Occipital lobe (tissue), 1 donor: ENCODE measurements at regions not wholly inside any gene's neighbourhood (a gene's known extent, or its start where the extent isn't known, plus 50 kb on each side); places are given as distances from the start of the nearest gene placed in this dataset.

ENCODE experiments used
- DNase-seq: peaks from one replicate; lab custom pipeline; 2025; lab: John Stamatoyannopoulos, UW

GRCh38 chr18:21162786-21163185 is 51.2 kb upstream of the ROCK1 start:
- DNase-seq: no peak

GRCh38 chr18:21163647-21164547 is 52.3 kb upstream of the ROCK1 start:
- no peak for DNase-seq

GRCh38 chr18:21164548-21165095 is 53.0 kb upstream of the ROCK1 start:
- DNase-seq: no peak

GRCh38 chr18:21167641-21168377 is 56.2 kb upstream of the ROCK1 start:
- no peak for DNase-seq

- no peak for DNase-seq
Measured at GRCh38 chr18:21168880-21169279, 57.3 kb upstream of the ROCK1 start.

DNA sequence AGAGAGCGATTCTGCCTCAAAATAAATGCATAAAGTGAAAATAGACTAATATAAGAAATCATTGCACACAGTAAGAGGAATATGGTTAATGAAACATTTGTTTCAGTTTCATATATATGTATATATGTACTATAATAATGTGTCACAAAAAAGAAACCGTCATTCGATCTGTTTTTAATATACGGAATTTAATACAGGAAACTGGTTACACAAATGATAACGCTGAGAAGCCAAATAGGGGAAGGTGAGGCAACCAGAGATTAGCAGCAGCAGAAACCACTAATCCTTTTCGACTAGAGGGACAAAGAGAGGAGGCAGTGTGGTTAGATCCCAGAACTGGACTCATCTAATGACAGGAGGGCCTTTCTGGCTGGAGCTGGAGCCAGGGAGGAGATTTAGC is 64.2 kb upstream of the GREB1L start:
- DNase-seq: no peak

DNA sequence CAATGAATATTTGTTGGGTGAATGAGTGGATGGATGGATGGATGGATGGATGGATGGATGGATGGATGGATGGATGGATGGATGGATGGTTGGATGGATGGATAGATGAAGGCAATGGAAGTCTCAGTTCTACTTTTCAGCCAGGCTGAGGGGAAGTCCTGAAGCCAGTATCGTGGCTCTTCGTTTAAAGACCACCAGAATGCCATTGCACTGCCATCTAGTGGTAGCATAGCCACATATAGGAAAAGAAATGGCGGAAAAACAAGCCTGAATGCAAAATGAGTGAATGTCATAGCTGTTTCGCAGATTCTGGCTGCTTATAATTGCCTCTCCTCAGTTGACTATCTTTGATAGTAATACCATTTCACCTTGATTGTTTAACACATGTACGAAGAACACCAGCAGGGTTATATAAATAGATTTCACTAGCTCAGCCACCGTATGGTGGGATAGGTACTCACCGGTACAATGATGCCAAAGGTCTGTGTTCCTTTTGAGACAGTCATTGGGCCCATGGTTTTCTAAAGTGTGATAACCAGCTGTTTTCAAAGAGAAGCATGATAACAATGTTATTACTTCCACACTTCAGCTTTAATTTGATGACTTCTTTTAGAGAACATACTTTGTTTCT is 62.3 kb upstream of the GREB1L start:
- DNase-seq: no peak

- no peak for DNase-seq
Measured at GRCh38 chr18:21180588-21180987, 61.4 kb upstream of the GREB1L start.

GRCh38 chr18:21181766-21182165 is 60.3 kb upstream of the GREB1L start:
- DNase-seq: no peak

DNA sequence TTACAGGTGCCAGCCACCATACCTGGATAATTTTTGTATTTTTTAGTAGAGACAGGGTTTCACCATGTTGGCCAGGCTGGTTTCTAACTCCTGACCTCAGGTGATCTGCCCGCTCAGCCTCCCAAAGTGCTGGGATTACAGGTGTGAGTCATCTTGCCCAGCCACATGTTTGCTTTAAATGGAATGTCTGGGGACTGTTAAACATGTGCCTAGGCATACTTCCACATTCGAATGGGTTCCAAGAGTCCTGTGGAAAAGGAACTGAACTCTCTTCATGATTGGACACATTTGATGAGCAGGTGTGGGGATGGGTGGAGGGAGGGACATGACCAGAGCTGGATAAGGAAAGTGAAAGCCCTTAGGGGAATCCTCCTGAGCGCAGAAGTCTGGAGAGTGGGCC is 58.4 kb upstream of the GREB1L start:
- DNase-seq: no peak

DNA sequence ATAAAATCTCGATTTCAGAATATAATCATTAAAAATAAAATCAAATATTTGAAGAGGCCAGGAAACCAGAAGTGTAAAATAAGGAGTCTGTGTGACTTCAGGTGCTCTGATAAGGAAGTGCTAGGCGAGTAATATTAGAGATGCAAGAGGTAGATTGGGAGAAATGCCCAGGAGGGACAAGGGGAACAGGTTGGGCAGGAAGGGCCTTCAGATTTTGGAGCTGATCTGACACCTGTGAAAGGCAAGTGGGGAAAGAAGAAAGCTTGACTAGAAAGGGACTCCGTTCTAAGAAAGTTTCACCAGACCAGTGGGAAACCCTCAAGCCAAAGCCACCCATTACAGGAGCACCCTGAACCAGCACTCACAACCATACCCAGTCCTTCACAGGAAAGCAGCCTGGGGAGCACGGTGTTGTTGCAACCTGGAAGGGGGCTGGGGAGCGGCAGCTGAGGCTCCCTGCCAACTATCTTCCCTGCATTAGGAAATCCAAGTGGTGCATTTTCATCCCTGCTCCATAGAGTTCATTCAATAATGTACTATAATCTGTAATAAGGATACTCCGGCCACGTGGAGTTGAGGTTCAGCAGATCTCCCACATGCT is 57.5 kb upstream of the GREB1L start:
- no peak for DNase-seq

- no peak for DNase-seq
Measured at GRCh38 chr18:21187886-21188285, 54.1 kb upstream of the GREB1L start.

DNA sequence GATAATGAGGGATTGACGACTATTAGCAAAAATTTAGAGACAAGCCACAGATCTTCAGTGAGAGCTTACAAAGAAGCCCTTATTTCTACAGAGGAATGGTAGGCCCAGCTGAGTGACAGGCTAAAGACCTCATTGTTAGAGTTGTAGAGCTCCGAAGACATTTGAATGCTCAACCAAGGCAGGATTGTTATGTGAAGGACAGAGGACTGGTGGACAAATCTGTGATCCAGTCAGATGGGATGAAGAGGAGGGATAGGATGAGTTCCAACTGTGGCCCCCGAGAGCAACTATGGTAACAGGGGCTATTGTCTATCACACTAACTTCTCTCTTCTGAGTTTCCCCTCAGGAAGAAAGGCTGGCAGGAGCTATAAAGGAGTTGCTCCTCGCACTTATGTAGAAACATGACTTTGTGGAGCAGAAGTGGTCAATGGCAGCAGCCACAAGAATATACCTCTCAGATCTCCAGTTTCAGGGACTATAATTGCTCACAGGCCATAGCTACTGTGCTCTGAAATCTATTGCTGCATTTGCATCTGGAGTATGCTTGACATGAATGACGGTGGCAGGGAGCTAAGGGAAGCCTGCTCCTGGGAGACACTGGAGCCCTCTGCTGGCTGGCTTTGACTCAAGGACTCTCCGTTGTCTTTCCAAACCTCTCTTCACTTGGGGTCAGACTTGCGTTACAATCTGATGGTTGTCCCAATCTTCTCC is 50.3 kb upstream of the GREB1L start:
- DNase-seq: peak; percentile 24
